ENCODE measurements at regions not wholly inside any gene's neighbourhood (a gene's known extent, or its start where the extent isn't known, plus 50 kb on each side); places are given as distances from the start of the nearest gene placed in this dataset.

DNA sequence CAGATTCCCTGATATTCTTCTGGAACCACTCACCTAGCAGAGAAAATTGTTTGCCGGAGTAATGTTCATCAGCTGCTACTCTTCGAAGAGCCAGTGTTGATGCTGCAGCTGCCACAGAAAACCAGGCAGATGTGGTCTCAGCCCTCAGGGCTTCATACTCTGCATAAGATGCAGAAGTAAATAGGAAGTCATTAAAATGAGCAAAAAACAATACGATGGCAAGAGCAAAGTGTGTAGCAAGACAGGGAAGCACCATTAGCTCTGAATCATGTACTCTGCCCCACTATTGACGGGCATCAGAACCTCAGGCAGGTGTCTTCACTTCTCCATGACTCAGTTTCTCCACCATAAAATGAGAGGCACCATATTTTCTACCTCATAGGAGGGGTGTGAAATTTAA lies 991.6 kb upstream of the TMEM132C start:
- Histone ChIP-seq H3K4me1 (no peaks in the 10 kb centered on the region), H3K4me3 (no peak overlapping the region)

GRCh38 chr12:127277882-127278281 lies 989.1 kb upstream of the TMEM132C start:
- no peak overlapping the region for H3K27ac ChIP-seq
- no peak for DNase-seq
- no peaks in the 10 kb centered on the region for H3K36me3 ChIP-seq
- H3K27me3 ChIP-seq: no peaks in the 10 kb centered on the region
- H3K4me3 ChIP-seq: no peak overlapping the region
- TF ChIP-seq CTCF (IDR thresholded peaks at IDR 0.05) (no peak), POLR2A (IDR thresholded peaks at IDR 0.05) (no peak)
- no peaks in the 10 kb centered on the region for H3K9me3 ChIP-seq
- H3K4me1 ChIP-seq: no peaks in the 10 kb centered on the region

More for the DNA sequence above, 991.6 kb upstream of the TMEM132C start:
- no peaks in the 10 kb centered on the region for H3K27me3 ChIP-seq
- no peak for DNase-seq
- H3K36me3 ChIP-seq: no peaks in the 10 kb centered on the region
- TF ChIP-seq POLR2A (IDR thresholded peaks at IDR 0.05) (no peak), CTCF (IDR thresholded peaks at IDR 0.05) (no peak)
- H3K27ac ChIP-seq: no peak overlapping the region
- H3K9me3 ChIP-seq: no peaks in the 10 kb centered on the region

DNA sequence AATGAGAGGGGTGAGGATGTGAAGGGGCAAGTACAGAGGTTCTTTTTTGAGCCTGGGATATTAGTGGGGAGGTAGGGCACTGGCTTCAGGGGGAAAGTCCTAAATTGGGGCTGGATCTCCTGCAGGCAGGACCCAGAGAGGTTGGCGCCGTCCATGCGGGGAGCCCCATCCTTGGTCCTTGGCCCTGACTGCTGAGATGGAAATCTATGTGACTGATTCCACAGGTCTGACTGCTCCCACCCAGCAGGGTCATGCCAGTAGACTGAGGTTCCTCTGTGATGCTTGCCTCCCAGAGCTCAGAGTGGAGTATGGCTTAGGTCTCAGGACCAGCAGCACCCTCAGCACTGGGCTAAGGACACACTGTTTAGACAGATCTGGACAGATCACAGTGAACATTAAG lies 988.6 kb upstream of the TMEM132C start:
- H3K27me3 ChIP-seq: no peaks in the 10 kb centered on the region
- H3K9me3 ChIP-seq: no peaks in the 10 kb centered on the region
- no peak for DNase-seq
- no peak overlapping the region for H3K27ac ChIP-seq
- no peaks in the 10 kb centered on the region for H3K4me1 ChIP-seq
- TF ChIP-seq CTCF (IDR thresholded peaks at IDR 0.05): no peak
- TF ChIP-seq POLR2A (IDR thresholded peaks at IDR 0.05): no peak
- H3K4me3 ChIP-seq: no peak overlapping the region
- no peaks in the 10 kb centered on the region for H3K36me3 ChIP-seq

DNA sequence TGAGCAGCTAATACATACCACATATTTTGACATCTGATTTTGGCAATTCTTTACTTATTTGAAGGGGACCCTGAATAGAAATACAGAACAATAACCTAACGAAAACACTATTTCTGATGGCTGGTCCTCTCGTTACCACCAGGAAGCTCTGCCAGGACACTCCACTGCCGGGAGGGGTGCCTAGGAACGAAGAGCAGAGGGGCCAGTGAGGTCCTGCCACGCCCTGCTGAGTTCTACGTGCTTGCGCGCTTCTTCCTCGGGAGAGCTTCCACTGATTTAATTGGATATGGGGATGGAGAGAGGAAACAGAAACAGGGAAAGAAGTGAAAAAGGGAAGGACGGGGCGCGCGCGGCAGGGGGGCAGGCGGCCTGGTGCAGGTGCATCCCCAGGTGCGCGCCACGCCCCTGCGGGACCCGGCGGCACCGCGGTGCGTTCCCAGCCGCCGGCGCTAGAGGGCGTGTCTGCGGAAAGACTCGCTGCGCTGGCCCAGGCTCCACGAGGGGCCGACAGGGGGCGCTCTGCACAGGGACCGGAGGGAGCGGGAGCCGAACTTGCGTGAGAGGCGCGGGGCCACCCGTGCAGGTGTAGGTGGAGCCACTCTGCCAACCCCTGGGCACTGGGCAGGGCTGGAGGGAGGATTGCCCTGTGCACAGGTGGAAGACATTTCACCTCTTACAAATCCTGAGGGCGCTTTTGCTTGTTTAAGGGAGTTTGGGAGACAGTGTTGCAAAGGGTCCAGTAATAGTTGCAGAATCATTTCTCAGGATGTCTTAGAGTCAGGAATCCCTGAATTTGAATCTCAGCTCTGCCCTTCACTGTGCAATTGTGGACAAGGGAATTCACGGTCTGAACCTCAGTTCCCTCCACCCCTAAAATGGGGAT lies 986.3 kb upstream of the TMEM132C start:
- no peak overlapping the region for H3K4me3 ChIP-seq
- TF ChIP-seq CTCF (IDR thresholded peaks at IDR 0.05) (peak; percentile 28 to 91 (median 79)), POLR2A (IDR thresholded peaks at IDR 0.05) (no peak)
- peak in 2 of 3 donors; percentile 64 to 80 for DNase-seq

DNA sequence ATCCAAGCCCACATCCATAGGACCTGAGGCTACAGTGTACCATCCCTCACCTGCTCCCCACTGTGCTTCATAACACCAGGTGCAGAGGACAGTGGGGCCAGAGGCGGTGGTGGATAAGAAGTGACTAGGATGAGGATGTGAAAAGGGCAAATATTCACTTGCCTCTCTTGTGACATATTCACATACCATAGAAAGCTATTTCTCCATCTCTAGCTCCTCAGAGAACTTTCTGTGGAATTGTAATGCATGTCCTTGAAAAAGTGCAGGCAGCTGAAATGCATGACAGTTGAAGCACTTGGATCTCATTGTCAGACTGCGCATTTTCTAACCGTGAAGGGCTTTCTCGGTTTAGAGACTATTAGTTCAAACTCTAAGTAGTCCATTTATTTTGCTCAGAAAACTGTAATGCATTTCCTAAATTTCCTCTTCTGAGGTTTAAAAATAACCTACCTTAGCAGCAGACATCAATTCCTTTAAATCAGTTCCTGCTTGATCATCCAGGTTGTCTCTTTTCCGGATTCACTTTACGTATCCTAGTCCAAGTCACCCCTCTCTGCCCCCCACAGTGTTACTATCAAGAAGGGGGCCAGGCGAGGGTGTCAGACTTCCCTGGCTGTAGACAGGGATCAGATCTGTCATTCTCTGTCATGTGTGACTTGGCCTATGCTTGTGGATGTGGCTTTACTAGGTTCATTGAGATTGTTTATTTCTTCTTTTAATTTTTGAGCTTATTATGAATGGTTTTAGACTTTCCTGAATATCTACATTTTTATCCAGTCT lies 984.0 kb upstream of the TMEM132C start:
- Histone ChIP-seq H3K36me3 (no peaks in the 10 kb centered on the region), H3K27ac (no peak overlapping the region), H3K4me3 (no peak overlapping the region), H3K4me1 (no peaks in the 10 kb centered on the region), H3K9me3 (no peaks in the 10 kb centered on the region), H3K27me3 (no peaks in the 10 kb centered on the region)
- no peak for TF ChIP-seq CTCF (IDR thresholded peaks at IDR 0.05)
- TF ChIP-seq POLR2A (IDR thresholded peaks at IDR 0.05): no peak
- DNase-seq: no peak

More for the DNA sequence above, 986.3 kb upstream of the TMEM132C start:
- H3K27ac ChIP-seq: no peak overlapping the region
- H3K9me3 ChIP-seq: no peaks in the 10 kb centered on the region
- H3K36me3 ChIP-seq: no peaks in the 10 kb centered on the region
- no peaks in the 10 kb centered on the region for H3K4me1 ChIP-seq
- no peaks in the 10 kb centered on the region for H3K27me3 ChIP-seq
